B cell (primary cell): ENCODE measurements at regions not wholly inside any gene's neighbourhood (a gene's known extent, or its start where the extent isn't known, plus 50 kb on each side); places are given as distances from the start of the nearest gene placed in this dataset.

Source experiments
- ATAC-seq: fragments of 200-7000 bp; cut with Tn5 transposase; one replicate; pipeline ENCODE4 v1.10.0; 2021; ENCODE audit warnings: low read depth, mild to moderate bottlenecking, moderate number of reproducible peaks, moderate library complexity
- CTCF ChIA-PET: fragments of 350-600 bp; sonication (Branson Sonifier 250); formaldehyde crosslinking; loops from one replicate; lab custom pipeline; 2021; ENCODE audit warnings: antibody characterized with exemption, inconsistent platforms; lab: Charles Lee
- POLR2A ChIA-PET: fragments of 350-600 bp; sonication (Branson Sonifier 250); formaldehyde crosslinking; loops from one replicate; lab custom pipeline; 2021; ENCODE audit warnings: antibody characterized with exemption; lab: Charles Lee
- DNase-seq: peaks from one replicate; pipeline ENCODE4 v3.0.0; 2013
- H2AFZ ChIP-seq: 2 replicates; pipeline ENCODE4 v1.6.1; 2012; ENCODE audit warnings: mild to moderate bottlenecking, low read depth, low read length; ENCODE audit not compliant: insufficient read depth, poor library complexity, severe bottlenecking
- H3K27ac ChIP-seq, 2 donors: 1 replicate in 1 of 2; 2 replicates in 1 of 2; pipeline ENCODE4 v1.5.1; 2012 to 2013; ENCODE audit warnings: low read length in 2 of 2, mild to moderate bottlenecking in 2 of 2, moderate library complexity in 1 of 2
- H3K27me3 ChIP-seq, 4 experiments: fragments of 200-600 bp in 1 of 4; sonication (generic) in 1 of 4; replicated peaks in 1 of 4; 1 replicate in 2 of 4; 2 replicates in 2 of 4; pipeline versions ENCODE4 v1.6.1 to v1.7.0; 2013 to 2016; ENCODE audit warnings: low read length in 3 of 4, mild to moderate bottlenecking in 2 of 4, mixed read lengths in 1 of 4, moderate library complexity in 1 of 4; ENCODE audit not compliant: insufficient read depth in 4 of 4, control insufficient read depth in 3 of 4; ENCODE audit errors: control extremely low read depth in 1 of 4
- H3K36me3 ChIP-seq, 2 experiments: replicated peaks in 1 of 2; 1 replicate in 1 of 2; 2 replicates in 1 of 2; pipeline versions ENCODE4 v1.6.1 to v1.7.1; 2013; ENCODE audit warnings: low read length in 1 of 2; ENCODE audit not compliant: insufficient read depth in 2 of 2, control insufficient read depth in 1 of 2; ENCODE audit errors: control extremely low read depth in 1 of 2, extremely low read depth in 1 of 2
- H3K4me1 ChIP-seq, 2 donors: fragments of 200-600 bp in 1 of 2; sonication (generic) in 1 of 2; 1 replicate in 1 of 2; 2 replicates in 1 of 2; pipeline versions ENCODE4 v1.5.1 to v1.6.1; 2013 to 2017; ENCODE audit warnings: low read length in 2 of 2; ENCODE audit not compliant: control insufficient read depth in 2 of 2, insufficient read depth in 2 of 2
- H3K4me2 ChIP-seq: replicated peaks from 2 replicates; pipeline ENCODE3; 2012; ENCODE audit warnings: mild to moderate bottlenecking, low read depth, low read length; ENCODE audit not compliant: poor library complexity, severe bottlenecking
- H3K4me3 ChIP-seq, 5 experiments: fragments of 200-600 bp in 1 of 5; sonication (generic) in 1 of 5; 1 replicate in 3 of 5; 2 replicates in 2 of 5; pipeline versions ENCODE4 v1.5.1 to v1.7.0; 2011 to 2016; ENCODE audit warnings: low read length in 4 of 5, mild to moderate bottlenecking in 4 of 5, low read depth in 2 of 5, control low read depth in 1 of 5, moderate library complexity in 1 of 5; ENCODE audit not compliant: insufficient read depth in 1 of 5; ENCODE audit errors: control extremely low read depth in 1 of 5, extremely low read depth in 1 of 5
- H3K79me2 ChIP-seq: fragments of 200-600 bp; sonication (generic); one replicate; pipeline ENCODE4 v1.6.0; 2016; ENCODE audit warnings: low read length; ENCODE audit not compliant: control insufficient read depth, insufficient read depth
- H3K9ac ChIP-seq: fragments of 200-600 bp; sonication (generic); 2 replicates; pipeline ENCODE4 v1.6.1; 2017; ENCODE audit warnings: mild to moderate bottlenecking, low read length, moderate library complexity
- H3K9me3 ChIP-seq, 3 donors: one replicate each; pipeline versions ENCODE4 v1.6.1 to v1.7.1; 2013; ENCODE audit warnings: low read length in 2 of 3; ENCODE audit not compliant: control insufficient read depth in 2 of 3, insufficient read depth in 1 of 3; ENCODE audit errors: control extremely low read depth in 1 of 3
- H4K20me1 ChIP-seq: 2 replicates; pipeline ENCODE4 v1.6.0; 2012; ENCODE audit warnings: mild to moderate bottlenecking, low read length; ENCODE audit not compliant: insufficient read depth, control insufficient read depth, poor library complexity, severe bottlenecking
- H3K27ac Mint-ChIP-seq: one replicate; pipeline ENCODE4 v1.8.0; 2021; ENCODE audit warnings: mixed read lengths
- H3K27me3 Mint-ChIP-seq: one replicate; pipeline ENCODE4 v1.8.0; 2021; ENCODE audit warnings: mixed read lengths
- H3K4me1 Mint-ChIP-seq: one replicate; pipeline ENCODE4 v1.8.0; 2021; ENCODE audit warnings: mixed read lengths
- H3K4me3 Mint-ChIP-seq: one replicate; pipeline ENCODE4 v1.8.0; 2021; ENCODE audit warnings: mixed read lengths
- H3K9me3 Mint-ChIP-seq: one replicate; pipeline ENCODE4 v1.8.0; 2022; ENCODE audit warnings: mixed read lengths; ENCODE audit not compliant: insufficient read depth
- CTCF ChIP-seq: fragments of 200-600 bp; IDR thresholded peaks from one replicate; pipeline ENCODE4 v1.8.0; 2022; ENCODE audit warnings: antibody characterized with exemption, mild to moderate bottlenecking
- EZH2 ChIP-seq: IDR thresholded peaks from 2 replicates; pipeline ENCODE4 v1.6.1; 2012; ENCODE audit warnings: borderline replicate concordance, low read depth, mild to moderate bottlenecking, moderate library complexity, low read length; ENCODE audit not compliant: insufficient read depth, poor library complexity, severe bottlenecking
- WGBS: methylation state at CpG from one replicate; pipeline ENCODE4 v1.1.5; 2013; ENCODE audit warnings: missing lambda C conversion rate; ENCODE audit not compliant: insufficient coverage; 5-methylcytosine and 5-hydroxymethylcytosine counted together
- intact Hi-C: fragments of 100-400 bp; cut with micrococcal nuclease; formaldehyde crosslinking; loops from one replicate; pipeline ENCODE4 v1.10.0; 2022

- no peaks in the 10 kb centered on the region for H3K9me3 Mint-ChIP-seq
- Histone ChIP-seq H3K9me3 (no peaks in the 10 kb centered on the region), H3K4me1 (no peaks in the 10 kb centered on the region), H3K27me3 (no peaks in the 10 kb centered on the region), H3K36me3 (no peaks in the 10 kb centered on the region), H3K4me2 (no peak overlapping the region), H3K27ac (no peak overlapping the region), H3K4me3 (no peak overlapping the region), H4K20me1 (no peaks in the 10 kb centered on the region), H2AFZ (no peak overlapping the region), H3K79me2 (no peaks in the 10 kb centered on the region), H3K9ac (no peak overlapping the region)
- H3K4me1 Mint-ChIP-seq = peaks cover 3% of the 10 kb centered on the region
- intact Hi-C loops = no loop called here
- H3K4me3 Mint-ChIP-seq = no peak overlapping the region
- ChIA-PET CTCF (no interaction called here), POLR2A (no interaction called here)
- DNase-seq = no peak
- peaks cover 8% of the 10 kb centered on the region for H3K27me3 Mint-ChIP-seq
- no peak overlapping the region for H3K27ac Mint-ChIP-seq
- WGBS = 90% methylated on average over 5 of the region's 7 CpGs
- ATAC-seq = no peak
- TF ChIP-seq CTCF (no peak), EZH2 (no peak)
Observed at GRCh38 chr12:76698966-76699365, 64.9 kb upstream of the ZDHHC17 start.

- intact Hi-C loops = no loop called here
- ChIA-PET POLR2A (no interaction called here), CTCF (no interaction called here)
- H2AFZ ChIP-seq = no peak overlapping the region
- no peaks in the 10 kb centered on the region for H3K36me3 ChIP-seq
- Mint-ChIP-seq H3K4me3 (no peak overlapping the region), H3K9me3 (no peaks in the 10 kb centered on the region), H3K4me1 (peaks cover 3% of the 10 kb centered on the region), H3K27me3 (peaks cover 10% of the 10 kb centered on the region), H3K27ac (no peak overlapping the region)
- H3K4me2 ChIP-seq = no peak overlapping the region
- ATAC-seq (no peak), DNase-seq (no peak)
- H3K4me3 ChIP-seq = no peak overlapping the region
- no peak overlapping the region for H3K27ac ChIP-seq
- no peaks in the 10 kb centered on the region for H3K27me3 ChIP-seq
- H3K4me1 ChIP-seq = no peaks in the 10 kb centered on the region
- H3K9ac ChIP-seq = no peak overlapping the region
- H4K20me1 ChIP-seq = no peaks in the 10 kb centered on the region
- no peaks in the 10 kb centered on the region for H3K9me3 ChIP-seq
- TF ChIP-seq CTCF (no peak), EZH2 (no peak)
- WGBS = no CpG with 5 or more reads among the region's 1 CpG
- H3K79me2 ChIP-seq = no peaks in the 10 kb centered on the region
Observed at GRCh38 chr12:76701690-76702089, 62.2 kb upstream of the ZDHHC17 start.
